AG04450 (cell line): ENCODE measurements at regions not wholly inside any gene's neighbourhood (a gene's known extent, or its start where the extent isn't known, plus 50 kb on each side); places are given as distances from the start of the nearest gene placed in this dataset.

Experiments used
- CTCF ChIA-PET: fragments of 300-600, 350-600 bp; formaldehyde crosslinking; extraction: SDS; loops from one replicate; lab custom pipeline; 2022; ENCODE audit warnings: antibody characterized with exemption, inconsistent platforms; lab: Charles Lee
- POLR2A ChIA-PET: fragments of 350-600 bp; formaldehyde crosslinking; extraction: SDS; loops from one replicate; lab custom pipeline; 2021; ENCODE audit warnings: antibody characterized with exemption, inconsistent platforms; lab: Yijun Ruan, JAX
- DNase-seq: peaks from one replicate; pipeline ENCODE4 v3.0.0-alpha.2; 2011; ENCODE audit warnings: low read depth, low spot score
- H3K27ac ChIP-seq: one replicate; pipeline ENCODE4 v1.5.1; 2012; ENCODE audit warnings: low read depth, low read length, control low read depth
- H3K27me3 ChIP-seq: one replicate; pipeline ENCODE4 v1.6.0; 2012; ENCODE audit warnings: low read length; ENCODE audit not compliant: control insufficient read depth, insufficient read depth
- H3K4me3 ChIP-seq: 2 replicates; pipeline ENCODE4 v1.5.1; 2011; ENCODE audit warnings: mild to moderate bottlenecking, low read depth, low read length, control low read depth
- H3K9me3 ChIP-seq: 2 replicates; pipeline ENCODE4 v1.5.1; 2012; ENCODE audit warnings: low read length; ENCODE audit not compliant: control insufficient read depth, insufficient read depth
- CTCF ChIP-seq: IDR thresholded peaks from 2 replicates; pipeline ENCODE4 v1.5.1; 2011; ENCODE audit warnings: low read depth, low read length, control low read depth, inconsistent platforms

- Histone ChIP-seq H3K27me3 (no peaks in the 10 kb centered on the region), H3K4me3 (no peak overlapping the region), H3K27ac (no peak overlapping the region), H3K9me3 (no peaks in the 10 kb centered on the region)
- ChIA-PET CTCF (no interaction called here), POLR2A (no interaction called here)
- no peak for TF ChIP-seq CTCF
- no peak for DNase-seq
Observed at GRCh38 chr4:107299646-107300045, 263.5 kb upstream of the DKK2 start.

DNA sequence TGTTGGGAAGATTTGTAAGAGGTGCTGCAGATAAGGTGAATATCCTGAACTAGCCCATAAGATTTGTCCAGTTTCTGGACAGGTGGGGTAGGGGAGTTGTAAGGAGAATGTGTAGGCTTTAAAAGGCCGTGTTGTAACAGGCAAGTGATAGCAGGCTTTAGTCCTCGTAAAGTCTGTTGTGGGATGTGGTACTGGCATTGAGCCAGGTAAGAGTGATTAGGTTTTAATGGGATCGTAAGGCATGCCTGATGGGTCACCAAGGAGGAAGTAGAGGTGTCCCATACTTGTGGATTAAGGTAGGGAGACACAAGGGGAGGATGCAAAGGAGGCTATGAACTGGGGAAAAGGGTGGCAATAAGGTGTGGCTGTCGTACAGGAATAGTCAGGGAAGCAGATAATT is 256.9 kb upstream of the DKK2 start:
- TF ChIP-seq CTCF, result no peak
- Histone ChIP-seq H3K27ac (no peak overlapping the region), H3K27me3 (no peaks in the 10 kb centered on the region), H3K4me3 (no peak overlapping the region), H3K9me3 (no peaks in the 10 kb centered on the region; the same call in 1 of the 2 replicates)
- ChIA-PET CTCF (no interaction called here), POLR2A (no interaction called here)
- no peak for DNase-seq

DNA sequence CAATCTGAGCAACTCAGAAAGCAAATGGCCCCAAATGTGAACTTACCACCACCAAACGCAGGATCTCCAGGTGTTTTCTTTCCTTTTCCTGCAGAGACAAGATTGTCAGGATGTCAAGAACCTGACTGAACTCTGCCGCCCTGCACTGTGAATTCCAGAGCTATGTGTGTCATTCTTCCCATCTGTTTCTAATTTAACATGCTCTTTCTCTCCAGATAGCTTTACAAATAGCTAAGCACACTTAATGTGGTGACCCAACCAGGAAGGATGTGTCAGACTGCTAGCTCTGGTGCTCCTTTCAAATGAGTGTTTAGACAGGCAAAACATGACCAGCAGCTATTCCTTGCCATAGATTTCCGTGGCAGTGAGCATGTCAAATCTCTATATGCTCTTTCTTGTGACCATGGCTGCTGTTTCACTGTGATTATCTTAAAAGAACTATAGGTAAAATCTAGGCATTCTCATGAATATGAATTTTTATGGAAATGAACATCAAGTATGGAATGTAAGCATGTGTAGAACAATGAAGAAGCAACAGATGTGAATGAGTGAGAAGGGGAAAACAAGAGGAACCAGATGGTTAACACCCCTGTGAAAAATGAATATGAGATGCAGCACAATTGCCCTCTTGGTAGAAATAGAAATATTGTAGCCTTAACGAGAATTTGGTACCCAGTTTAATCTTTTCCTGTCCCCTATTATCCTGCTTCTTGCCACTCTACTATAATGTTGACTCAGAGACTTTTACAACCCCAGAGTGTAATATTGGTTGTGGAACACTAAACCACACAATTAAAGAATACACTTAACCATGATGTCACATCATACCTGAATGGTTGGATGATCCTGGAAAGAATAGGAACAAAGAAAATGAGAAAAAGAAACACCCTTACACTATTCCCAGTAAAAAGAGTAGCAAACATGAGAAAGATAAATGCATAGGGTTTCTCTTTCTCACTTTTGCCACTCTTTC is 247.8 kb upstream of the DKK2 start:
- ChIA-PET POLR2A (interaction anchor here (0.5 kb wide), 1 partner anchor 542 kb away, joined by 3 read pairs; no protein-coding TSS in a partner anchor), CTCF (no interaction called here)
- Histone ChIP-seq H3K27ac (peak overlapping the region; percentile 23), H3K9me3 (no peaks in the 10 kb centered on the region), H3K4me3 (no peak overlapping the region), H3K27me3 (no peaks in the 10 kb centered on the region)
- TF ChIP-seq CTCF, result no peak
- DNase-seq, result peak; percentile 90

DNA sequence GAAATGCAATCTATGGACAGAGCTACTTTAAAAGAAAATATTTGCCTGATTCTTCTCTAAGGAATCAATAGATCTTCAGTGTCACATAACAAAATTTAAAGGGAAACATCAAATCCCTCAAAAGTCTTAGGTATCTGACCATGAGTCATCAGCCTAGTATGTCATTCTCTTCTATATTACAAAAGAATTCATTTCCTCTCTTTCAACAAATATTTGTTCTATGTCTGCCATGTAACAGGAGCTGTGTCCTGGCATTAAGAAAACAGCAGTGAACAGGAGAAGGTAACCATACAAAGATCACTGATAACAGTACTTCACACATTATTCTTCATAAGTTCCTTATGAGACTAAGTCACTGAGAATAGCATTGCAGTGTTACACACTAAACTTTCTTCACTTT is 243.6 kb upstream of the DKK2 start:
- Histone ChIP-seq H3K27me3 (no peaks in the 10 kb centered on the region), H3K4me3 (no peak overlapping the region), H3K9me3 (no peaks in the 10 kb centered on the region), H3K27ac (no peak overlapping the region)
- TF ChIP-seq CTCF, result no peak
- no peak for DNase-seq
- ChIA-PET POLR2A (no interaction called here), CTCF (no interaction called here)

GRCh38 chr4:107278791-107279483 is 242.8 kb upstream of the DKK2 start:
- POLR2A ChIA-PET, result no interaction called here
- CTCF ChIA-PET, result interaction anchor here (0.7 kb wide), 1 partner anchor 388 kb away, joined by 3 read pairs; no protein-coding TSS in a partner anchor
- no peak overlapping the region for H3K27ac ChIP-seq

More at GRCh38 chr4:107278791-107279483, 242.8 kb upstream of the DKK2 start:
- Histone ChIP-seq H3K27me3 (no peaks in the 10 kb centered on the region), H3K9me3 (no peaks in the 10 kb centered on the region), H3K4me3 (no peak overlapping the region)
- no peak for TF ChIP-seq CTCF
- DNase-seq, result peak; percentile 41
